Osteocyte (in vitro differentiated cells): ENCODE measurements at regions not wholly inside any gene's neighbourhood (a gene's known extent, or its start where the extent isn't known, plus 50 kb on each side); places are given as distances from the start of the nearest gene placed in this dataset.

Experiments
- DNase-seq: peaks from one replicate; pipeline ENCODE4 v3.0.0; 2021; ENCODE audit warnings: mixed read lengths; ENCODE audit not compliant: unreplicated experiment; ENCODE audit errors: extremely low spot score
- H3K27ac Mint-ChIP-seq: one replicate; pipeline ENCODE4 v1.8.0; 2021; ENCODE audit warnings: mild to moderate bottlenecking, mixed read lengths; ENCODE audit not compliant: unreplicated experiment
- H3K27me3 Mint-ChIP-seq: one replicate; pipeline ENCODE4 v1.8.0; 2021; ENCODE audit warnings: mixed read lengths; ENCODE audit not compliant: unreplicated experiment
- H3K36me3 Mint-ChIP-seq: one replicate; pipeline ENCODE4 v1.8.0; 2021; ENCODE audit warnings: mixed read lengths; ENCODE audit not compliant: unreplicated experiment
- H3K4me1 Mint-ChIP-seq: one replicate; pipeline ENCODE4 v1.8.0; 2021; ENCODE audit warnings: mixed read lengths; ENCODE audit not compliant: unreplicated experiment
- H3K4me3 Mint-ChIP-seq: one replicate; pipeline ENCODE4 v1.8.0; 2021; ENCODE audit warnings: mild to moderate bottlenecking, moderate library complexity, mixed read lengths; ENCODE audit not compliant: unreplicated experiment
- H3K9me3 Mint-ChIP-seq: one replicate; pipeline ENCODE4 v1.8.0; 2021; ENCODE audit warnings: mixed read lengths; ENCODE audit not compliant: unreplicated experiment
- TF ChIP-seq, protein P1 (sequence below): fragments of 200-600 bp; sonication (generic); IDR thresholded peaks from 2 replicates; pipeline ENCODE4 v1.5.0; 2021; ENCODE audit warnings: antibody characterized with exemption, mild to moderate bottlenecking, moderate library complexity

DNA sequence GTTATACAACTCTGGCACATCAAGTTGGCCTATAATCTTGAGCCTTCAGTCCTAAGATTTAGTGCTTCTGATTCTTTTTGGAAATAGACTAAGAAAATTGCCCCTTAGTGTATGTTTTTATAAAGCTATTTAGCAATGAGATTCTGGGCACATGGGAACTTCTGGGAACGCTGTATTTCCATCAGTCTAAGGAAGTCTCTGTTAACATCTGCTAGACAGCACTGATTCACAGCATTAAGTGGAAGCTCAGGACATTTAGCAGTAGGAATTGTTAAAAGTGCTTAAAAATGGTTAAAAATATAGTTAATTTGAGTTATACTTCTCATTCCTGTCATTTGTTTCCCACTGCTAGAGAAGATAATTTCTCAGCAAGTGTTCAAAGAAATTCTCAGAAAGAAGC lies 579.1 kb downstream of the SLC16A7 start:
- H3K4me3 Mint-ChIP-seq = no peak overlapping the region
- H3K36me3 Mint-ChIP-seq = no peaks in the 10 kb centered on the region
- no peaks in the 10 kb centered on the region for H3K27me3 Mint-ChIP-seq
- TF ChIP-seq, protein P1, sequence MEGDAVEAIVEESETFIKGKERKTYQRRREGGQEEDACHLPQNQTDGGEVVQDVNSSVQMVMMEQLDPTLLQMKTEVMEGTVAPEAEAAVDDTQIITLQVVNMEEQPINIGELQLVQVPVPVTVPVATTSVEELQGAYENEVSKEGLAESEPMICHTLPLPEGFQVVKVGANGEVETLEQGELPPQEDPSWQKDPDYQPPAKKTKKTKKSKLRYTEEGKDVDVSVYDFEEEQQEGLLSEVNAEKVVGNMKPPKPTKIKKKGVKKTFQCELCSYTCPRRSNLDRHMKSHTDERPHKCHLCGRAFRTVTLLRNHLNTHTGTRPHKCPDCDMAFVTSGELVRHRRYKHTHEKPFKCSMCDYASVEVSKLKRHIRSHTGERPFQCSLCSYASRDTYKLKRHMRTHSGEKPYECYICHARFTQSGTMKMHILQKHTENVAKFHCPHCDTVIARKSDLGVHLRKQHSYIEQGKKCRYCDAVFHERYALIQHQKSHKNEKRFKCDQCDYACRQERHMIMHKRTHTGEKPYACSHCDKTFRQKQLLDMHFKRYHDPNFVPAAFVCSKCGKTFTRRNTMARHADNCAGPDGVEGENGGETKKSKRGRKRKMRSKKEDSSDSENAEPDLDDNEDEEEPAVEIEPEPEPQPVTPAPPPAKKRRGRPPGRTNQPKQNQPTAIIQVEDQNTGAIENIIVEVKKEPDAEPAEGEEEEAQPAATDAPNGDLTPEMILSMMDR = no peak
- H3K27ac Mint-ChIP-seq = no peak overlapping the region
- DNase-seq = no peak
- H3K9me3 Mint-ChIP-seq = no peaks in the 10 kb centered on the region
- H3K4me1 Mint-ChIP-seq = peaks cover 16% of the 10 kb centered on the region

DNA sequence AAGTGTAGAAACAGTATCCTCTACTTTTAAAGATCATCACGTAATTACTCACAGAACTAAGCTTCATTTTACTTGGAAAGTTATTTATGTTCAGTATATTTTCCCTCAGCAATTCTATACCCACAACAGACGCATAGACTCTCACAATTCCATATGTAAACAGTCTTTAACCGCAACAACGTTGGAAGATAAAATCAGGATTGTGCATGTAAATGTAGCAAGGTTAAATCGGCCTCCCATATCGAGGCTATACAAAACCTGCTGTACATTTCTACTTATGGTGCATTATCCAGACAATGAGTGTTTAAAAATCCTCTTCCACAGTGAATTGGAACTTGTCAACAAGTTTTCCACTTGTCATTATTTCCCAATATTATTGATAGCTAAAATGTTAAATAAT lies 581.1 kb downstream of the SLC16A7 start:
- TF ChIP-seq, protein P1 = no peak
- Mint-ChIP-seq H3K9me3 (no peaks in the 10 kb centered on the region), H3K27me3 (no peaks in the 10 kb centered on the region), H3K27ac (no peak overlapping the region), H3K36me3 (no peaks in the 10 kb centered on the region), H3K4me3 (no peak overlapping the region), H3K4me1 (peaks cover 13% of the 10 kb centered on the region)
- DNase-seq = no peak

DNA sequence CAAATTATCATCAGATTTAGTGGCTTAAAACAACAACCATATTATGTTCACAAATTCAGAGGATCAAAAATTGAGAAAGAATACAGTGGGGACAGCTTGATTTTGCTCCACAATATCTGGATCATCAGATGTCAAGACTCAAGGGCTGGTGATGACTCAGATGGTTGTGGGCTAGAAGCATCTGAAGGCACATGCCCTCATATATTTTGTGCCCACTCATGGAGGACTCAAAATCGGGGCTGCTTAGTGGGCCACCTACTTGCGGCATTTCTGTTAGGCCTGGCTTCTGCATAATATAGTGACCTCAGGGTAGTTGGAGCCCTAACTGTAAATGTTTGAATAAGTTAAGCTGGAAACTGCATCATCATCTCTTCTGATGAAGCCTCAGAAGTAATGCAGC lies 584.5 kb downstream of the SLC16A7 start:
- TF ChIP-seq, protein P1 = no peak
- Mint-ChIP-seq H3K36me3 (no peaks in the 10 kb centered on the region), H3K9me3 (no peaks in the 10 kb centered on the region), H3K27ac (no peak overlapping the region), H3K27me3 (no peaks in the 10 kb centered on the region), H3K4me1 (no peaks in the 10 kb centered on the region), H3K4me3 (no peak overlapping the region)
- no peak for DNase-seq

DNA sequence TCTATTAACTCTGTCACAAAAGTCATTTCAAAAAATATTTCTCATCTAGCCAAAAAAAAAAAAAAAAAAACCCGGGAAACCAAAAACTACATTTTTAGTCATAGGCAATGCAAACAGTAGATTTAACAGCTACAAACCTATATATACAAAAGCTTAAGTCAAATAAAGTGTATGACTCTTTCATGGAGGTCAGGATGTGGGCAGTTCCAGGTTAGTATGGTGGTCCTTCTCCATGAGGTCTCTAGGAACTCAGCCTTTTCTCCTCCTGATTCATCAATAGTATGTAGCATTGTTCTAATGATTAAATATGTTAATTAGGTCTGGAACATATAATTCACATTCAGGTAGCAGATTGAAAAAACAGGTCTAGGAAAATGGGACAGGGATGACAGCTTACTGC lies 586.5 kb downstream of the SLC16A7 start:
- H3K4me1 Mint-ChIP-seq = no peaks in the 10 kb centered on the region
- no peaks in the 10 kb centered on the region for H3K36me3 Mint-ChIP-seq
- H3K4me3 Mint-ChIP-seq = no peak overlapping the region
- H3K9me3 Mint-ChIP-seq = no peaks in the 10 kb centered on the region
- H3K27me3 Mint-ChIP-seq = no peaks in the 10 kb centered on the region
- TF ChIP-seq, protein P1 = no peak
- DNase-seq = no peak
- H3K27ac Mint-ChIP-seq = no peak overlapping the region

DNA sequence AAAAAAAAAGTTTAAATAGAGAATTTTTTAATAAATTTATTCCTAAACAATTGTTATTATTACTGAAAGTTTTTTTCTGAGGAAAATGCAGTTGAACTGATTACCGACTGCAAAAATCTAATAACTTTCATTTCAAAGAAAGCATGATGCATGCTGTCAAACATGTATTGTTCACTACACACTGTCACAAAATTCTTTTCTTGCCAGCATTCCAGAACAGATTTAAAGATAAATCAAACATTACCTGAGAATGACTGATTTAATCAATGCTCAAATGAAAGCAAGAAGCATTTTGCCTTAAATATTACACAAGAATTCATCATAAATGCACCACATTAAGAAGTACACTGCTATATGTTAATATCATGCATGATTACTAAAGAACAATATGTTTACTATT lies 588.3 kb downstream of the SLC16A7 start:
- Mint-ChIP-seq H3K4me1 (no peaks in the 10 kb centered on the region), H3K36me3 (no peaks in the 10 kb centered on the region), H3K9me3 (no peaks in the 10 kb centered on the region), H3K27me3 (no peaks in the 10 kb centered on the region), H3K27ac (no peak overlapping the region), H3K4me3 (no peak overlapping the region)
- TF ChIP-seq, protein P1 = no peak
- no peak for DNase-seq
